CD4-positive, alpha-beta T cell treated with Interleukin-10 for 1 hour (primary cell): ENCODE measurements at regions not wholly inside any gene's neighbourhood (a gene's known extent, or its start where the extent isn't known, plus 50 kb on each side); places are given as distances from the start of the nearest gene placed in this dataset.

Experiments used
- DNase-seq: peaks from one replicate; pipeline ENCODE4 v3.0.0-alpha.2; 2020

DNA sequence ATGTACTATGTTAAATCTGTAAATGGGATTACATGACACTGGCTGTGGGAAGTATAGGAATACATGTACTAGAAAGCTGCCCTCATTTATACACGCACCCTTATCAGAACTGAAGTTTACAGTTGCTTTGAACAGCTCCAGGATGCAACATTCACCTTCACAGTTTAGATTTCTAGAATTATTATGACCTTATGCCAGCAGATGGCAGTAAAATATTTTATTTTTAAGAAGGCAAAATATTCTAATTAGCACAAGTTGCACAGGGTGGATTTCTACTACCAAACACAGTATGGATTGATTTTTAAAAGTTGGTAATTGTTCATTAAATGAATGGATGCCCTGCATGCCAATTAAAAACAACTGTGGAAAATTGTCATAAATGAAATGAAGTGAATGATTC lies 670.4 kb downstream of the KCNJ3 start:
- DNase-seq: no peak

DNA sequence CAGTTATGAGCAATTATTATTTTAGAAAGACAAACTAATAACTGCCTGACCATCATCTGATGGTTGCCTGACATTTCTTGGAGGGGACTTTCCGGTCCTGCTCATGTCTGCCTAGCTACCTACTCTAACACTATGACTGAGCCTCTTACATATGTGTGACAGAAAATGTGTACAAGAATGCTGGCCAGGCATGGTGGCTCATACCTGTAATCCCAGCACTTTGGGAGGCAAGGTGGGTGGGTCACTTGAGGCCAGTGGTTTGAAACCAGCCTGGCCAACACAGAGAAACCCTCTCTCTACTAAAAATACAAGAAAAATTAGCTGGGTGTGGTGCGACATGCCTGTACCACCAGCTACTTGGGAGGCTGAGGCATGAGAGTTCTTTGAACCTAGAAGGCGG lies 666.3 kb downstream of the KCNJ3 start:
- DNase-seq: no peak

DNA sequence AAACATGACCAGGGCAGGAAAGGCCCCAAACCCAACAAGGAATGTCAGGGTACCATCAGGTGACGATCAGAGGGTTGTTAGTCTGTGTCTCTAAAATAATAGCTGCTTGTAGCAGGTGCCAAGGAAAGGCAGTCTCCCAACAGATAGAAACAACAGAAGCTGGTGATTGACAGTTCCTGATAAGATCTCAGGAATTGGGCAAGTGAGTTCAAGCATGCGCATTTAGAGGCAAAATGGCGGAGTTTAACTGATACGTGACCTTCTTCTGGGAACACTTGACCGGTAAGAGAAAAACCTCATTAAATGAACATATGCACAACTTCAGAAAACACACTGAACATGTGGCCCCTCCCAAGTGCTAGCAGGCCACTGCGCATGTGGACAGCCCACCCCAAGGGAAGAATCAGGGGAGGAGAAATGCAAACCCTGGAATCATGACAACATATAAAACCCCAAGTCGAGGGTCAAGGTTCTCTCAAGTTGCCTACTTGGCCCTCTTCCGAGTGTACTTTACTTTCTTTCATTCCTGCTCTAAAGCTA lies 664.9 kb downstream of the KCNJ3 start:
- DNase-seq: no peak

DNA sequence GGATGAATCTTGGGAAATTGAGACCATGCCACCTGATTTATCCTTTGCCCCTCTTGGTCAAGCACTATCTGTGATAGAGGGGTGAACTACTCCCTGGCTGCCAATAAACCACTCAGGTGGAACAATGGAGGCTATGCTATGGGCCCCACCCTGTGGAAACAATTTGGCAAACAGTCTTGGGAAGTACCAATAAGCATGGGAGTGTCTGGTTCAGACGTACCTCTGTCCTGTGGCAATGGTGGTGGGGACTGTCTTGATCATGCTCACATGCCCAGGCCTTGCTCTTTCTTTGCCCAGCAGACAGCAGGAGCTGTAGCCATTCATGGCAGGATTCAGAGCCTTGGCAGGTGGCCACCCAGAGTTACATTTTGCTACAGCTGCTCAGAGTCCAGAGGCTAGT lies 658.7 kb downstream of the KCNJ3 start:
- no peak for DNase-seq

DNA sequence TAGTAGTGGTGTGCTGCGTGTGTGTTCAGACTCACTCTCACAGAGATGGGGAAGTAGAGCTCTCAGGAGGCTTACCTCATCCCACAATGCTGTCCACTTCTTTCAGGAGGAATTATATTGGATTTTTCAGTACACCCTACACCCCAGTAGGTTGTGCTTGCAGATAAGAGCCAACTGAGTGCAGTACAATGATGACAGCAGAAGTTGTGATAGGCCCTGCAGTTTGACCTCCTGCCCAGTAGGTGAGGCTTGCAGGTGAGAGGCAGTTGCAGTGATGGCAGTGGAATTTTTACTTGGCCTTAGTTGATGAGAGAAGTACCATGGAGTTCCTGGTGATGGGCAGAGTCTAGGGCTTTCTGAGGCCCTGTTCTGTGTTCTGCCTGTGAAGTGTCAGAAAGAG lies 657.8 kb downstream of the KCNJ3 start:
- no peak for DNase-seq

DNA sequence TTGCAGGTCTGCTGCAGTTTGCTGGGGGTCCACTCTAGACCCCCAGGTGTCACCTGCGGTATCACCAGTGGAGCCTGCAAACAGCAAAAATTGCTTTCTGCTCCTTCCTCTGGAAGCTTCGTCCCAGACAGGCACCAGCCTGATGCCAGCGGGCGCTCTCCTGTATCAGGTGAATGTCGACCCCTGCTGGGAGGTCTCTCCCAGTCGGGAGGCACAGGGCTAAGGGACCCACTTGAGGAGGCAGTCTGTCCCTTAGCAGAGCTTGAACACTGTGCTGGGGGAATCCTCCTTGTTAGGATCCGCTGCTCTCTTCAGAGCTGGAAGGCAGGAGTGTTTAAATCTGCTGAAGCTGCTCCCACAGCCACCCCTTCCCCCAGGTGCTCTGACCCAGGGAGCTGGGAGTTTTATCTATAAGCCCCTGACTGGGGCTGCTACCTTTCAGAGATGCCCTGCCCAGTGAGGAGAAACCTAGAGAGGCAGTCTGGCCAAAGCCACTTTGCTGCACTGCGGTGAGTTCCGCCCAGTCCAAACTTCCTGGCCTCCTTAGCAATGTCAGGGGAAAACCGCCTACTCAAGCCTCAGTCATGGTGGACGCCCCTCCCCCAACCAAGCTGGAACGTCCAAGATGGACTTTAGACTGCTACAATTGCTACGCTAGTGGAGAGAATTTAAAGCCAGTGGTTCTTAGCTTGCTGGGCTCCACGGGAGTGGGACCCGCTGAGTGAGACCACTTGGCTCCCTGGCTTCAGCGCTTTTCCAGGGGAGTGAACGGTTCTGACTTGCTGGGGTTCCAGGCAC lies 652.5 kb downstream of the KCNJ3 start:
- DNase-seq: no peak

DNA sequence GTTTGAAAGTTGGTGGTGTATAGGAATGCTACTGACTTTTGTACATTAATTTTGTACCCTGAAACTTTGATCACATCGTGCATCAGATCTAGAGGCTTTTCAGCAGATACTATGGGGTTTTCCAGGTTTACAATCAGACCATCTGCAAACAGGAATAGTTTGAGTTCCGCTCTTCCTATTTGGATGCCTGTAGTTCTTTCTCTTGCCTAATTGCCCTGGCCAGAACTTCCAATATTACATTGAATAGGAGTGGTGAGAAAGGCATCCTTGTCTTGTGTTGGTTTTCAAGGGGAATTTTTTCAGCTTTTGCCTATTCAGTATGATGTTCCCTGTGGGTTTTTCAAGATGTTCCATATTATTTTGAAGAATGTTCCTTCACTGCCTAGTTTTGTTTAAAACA lies 633.5 kb downstream of the KCNJ3 start:
- DNase-seq: no peak

DNA sequence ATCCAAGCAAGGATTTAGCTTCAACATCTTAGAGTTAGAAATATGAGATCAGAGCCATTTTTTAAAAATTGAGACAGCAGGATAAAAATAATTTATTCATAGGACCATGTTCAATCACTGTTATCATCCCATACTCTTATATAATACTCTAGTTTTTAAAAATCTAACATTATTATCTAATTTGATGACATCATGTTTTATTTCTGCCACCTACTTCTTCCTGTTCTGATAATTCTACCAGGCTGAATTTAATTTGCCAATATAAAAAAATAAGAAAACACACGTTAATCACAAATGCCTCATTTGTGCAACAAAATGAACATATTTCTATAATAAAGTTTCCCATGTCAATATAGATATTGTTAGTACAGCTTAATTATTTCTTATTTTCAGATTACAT lies 621.7 kb downstream of the KCNJ3 start:
- no peak for DNase-seq

DNA sequence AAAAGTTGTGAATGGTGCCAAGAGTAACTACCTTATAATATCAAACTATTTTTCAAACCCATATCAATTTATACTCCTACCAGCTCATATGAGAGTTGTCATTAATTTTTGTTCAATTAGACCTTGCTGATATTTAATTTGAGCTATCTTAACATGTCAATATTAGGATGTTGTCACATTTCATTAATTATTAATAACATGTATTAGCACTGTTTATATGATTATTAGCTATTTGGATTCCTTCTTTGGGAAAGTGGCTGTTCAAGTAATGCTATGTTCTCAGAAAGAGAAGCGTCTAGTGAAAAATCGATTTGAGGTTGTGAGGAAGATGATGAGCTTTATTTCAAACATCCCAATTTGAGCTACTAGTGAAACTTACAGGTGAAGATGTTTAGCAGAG lies 620.2 kb downstream of the KCNJ3 start:
- DNase-seq: no peak

DNA sequence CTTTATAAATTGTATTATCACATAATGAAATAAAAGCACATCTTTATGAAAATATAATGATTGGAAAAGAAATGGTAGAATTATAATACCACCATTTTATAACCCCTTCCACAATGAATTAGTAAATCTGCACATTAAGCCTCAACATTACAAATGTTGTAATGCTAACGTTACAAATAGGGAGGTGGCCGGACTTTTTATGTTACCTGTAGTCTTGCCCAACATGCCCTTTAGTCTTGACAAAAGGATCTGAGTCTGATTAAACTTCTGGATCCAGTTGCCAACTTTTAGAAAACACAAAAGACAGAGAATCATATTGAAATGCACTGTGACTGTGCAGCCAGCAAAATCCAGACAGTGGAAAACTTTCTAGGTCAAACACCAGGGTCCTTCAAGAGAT lies 617.3 kb downstream of the KCNJ3 start:
- DNase-seq: no peak

DNA sequence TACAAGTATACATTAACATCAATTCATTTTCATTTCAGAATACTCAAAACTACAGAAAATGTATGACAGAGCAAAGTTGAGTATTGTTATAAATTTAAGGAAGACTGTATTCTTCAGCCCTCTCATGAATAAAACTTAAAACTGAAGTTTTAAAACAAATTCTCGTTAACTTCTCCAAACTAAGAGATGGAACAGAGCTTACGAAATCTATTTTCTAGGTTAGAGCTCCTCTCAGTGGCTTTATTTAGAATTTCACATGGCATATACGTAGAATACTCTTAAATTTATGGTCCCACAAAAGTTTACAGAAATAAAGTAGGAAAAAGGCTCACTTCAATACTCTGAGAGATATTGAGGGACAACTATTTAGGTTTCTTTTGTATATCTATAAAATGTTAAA lies 612.1 kb downstream of the KCNJ3 start:
- no peak for DNase-seq

DNA sequence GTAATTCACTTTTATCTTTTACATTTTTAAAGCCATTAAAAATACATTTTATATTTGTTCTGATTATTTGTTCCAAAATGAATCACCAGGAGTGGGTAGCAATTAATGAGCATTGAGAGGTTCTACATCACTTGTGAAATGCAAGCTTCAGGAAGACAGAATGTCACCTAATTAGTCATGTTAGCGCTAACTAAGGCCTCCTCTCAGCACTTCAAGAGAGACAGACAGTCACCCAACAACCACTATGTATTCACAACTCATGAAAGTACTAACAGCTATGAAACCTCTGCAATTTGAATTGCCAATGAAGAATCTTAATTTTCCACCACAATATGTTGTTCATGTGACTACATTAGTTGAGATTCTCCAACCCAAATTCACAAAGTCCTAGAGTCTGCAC lies 611.0 kb downstream of the KCNJ3 start:
- DNase-seq: no peak

DNA sequence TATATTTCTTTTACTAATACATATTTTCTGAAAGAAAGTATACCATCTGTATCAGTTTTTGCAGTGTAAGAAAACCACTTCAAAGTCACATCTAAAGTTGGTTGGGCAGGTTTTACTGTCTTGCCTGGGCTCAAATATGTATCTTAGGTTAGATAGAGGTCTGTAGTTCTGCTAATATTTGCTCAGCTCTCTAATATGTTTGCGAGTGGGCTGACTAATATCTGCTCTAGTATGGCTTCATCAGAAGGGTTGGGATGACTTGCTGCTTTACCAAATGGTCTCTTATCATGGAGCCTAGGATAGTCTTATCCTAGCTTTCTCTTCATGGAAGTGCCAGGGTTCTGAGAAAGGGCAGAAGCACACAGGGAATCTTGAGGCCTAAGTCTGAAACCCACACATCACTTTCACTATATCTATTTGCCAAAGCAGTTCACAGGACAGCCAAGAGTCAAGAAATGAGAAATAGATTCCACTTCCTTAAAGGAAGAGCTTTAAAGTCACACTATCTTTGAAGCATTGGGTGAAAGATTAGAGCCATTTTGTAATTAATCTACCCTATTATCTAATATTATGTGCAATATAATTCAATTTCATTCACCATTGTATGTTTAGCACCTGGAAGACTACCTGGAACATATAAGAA lies 610.0 kb downstream of the KCNJ3 start:
- no peak for DNase-seq

DNA sequence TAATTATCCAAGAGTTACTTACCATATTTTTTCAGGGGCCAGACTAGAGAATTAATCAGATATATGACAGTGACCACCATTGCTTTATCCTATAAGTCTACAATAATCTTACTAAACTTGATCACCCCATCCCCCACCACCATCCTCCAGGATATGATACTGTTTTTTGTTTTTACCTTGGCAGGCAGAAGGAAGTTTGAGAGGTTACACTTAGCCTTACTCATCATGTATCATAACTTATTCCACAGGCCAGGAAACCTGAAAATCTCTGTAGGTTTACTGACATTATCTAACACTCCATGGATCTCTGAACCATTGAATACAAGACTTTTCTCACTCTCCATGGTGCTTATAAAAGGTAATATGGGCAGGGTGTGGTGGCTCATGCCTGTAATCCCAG lies 602.7 kb downstream of the KCNJ3 start:
- DNase-seq: no peak

DNA sequence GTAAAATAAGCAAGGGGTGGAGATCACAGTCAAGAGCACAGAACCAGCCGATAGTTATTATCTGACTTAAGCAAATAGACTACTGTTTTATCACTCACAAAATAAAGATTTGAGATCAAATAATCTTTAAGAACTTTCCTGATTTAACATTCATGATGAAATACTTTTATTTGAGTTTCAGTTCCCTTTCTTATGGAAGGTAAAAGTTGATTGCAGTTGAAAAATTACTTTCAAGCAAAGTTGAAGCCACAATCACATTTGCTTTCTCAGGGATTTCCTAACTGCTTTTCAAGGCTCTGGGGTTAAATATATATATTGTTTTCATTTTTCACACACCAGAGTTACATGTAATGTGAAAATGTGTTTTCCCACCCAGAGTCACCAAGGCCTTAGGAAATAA lies 599.5 kb downstream of the KCNJ3 start:
- no peak for DNase-seq

DNA sequence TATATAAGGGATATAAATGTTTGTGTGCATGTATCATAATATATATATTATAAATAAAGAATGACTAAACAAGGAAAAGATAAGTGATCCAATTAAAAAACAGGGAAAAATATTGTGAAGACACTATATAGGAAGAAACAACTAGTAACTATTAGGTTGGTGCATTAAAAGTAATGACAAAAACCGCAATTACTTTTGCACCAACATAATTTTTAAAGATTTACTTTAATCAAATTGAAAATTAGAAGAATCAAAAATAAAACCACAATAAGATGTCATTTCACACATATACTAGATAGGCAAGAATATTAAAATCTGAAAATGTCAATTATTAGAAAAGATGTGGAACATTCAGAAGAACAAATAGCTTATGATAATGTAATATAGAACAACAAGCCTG lies 595.9 kb downstream of the KCNJ3 start:
- DNase-seq: no peak

DNA sequence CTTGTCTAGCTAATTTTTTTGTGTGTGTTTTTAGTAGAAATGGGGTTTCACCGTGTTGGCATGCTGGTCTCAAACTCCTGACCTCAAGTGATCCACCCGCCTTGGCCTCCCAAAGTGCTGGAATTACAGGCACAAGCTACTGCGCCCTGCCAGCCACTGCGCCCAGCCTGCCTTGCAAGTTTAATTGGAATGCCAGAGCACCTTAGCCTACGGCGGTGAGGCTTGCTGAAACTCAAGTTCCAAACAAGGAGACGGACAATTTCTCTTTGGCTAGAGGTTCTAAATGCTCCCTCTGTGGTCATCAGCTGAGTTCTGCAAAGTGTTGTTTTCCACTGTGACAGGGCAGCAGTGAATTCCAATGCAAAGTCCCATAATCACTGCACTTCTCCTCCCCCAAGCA lies 583.4 kb downstream of the KCNJ3 start:
- no peak for DNase-seq

DNA sequence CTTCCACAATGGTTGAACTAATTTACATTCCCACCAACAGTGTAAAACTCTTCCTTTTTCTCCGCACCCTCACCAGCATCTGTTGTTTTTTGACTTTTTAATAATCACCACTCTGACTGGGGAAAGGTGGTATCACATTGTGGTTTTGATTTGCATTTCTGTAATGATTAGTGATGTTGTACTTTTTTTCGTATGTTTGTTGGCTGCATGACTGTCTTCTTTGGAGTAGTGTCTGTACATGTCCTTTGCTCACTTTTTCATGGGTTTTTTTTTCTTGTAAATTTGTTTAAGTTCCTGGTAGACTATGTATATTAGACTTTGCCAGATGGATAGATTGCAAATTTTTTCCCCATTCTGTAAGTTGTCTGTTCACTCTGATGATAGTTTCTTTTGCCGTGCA lies 574.8 kb downstream of the KCNJ3 start:
- no peak for DNase-seq

DNA sequence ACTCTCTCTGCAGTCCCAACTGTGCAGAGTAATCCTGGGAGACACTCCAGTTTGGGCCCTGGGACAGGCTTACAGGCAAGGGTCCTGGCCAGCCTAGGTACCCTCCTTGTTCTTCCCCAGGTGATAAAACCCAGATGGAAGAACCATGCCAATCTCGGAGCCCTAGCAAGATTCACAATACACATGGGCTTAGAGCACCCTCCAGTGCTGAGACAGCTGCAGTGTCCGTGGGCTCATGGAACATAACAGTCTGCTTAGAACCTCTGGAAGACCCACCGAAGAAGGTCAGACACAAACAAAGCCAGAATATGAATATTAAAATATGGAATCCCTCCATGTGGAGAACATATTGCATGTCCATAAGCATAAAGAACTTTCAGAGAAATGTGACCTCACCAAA lies 568.1 kb downstream of the KCNJ3 start:
- no peak for DNase-seq

DNA sequence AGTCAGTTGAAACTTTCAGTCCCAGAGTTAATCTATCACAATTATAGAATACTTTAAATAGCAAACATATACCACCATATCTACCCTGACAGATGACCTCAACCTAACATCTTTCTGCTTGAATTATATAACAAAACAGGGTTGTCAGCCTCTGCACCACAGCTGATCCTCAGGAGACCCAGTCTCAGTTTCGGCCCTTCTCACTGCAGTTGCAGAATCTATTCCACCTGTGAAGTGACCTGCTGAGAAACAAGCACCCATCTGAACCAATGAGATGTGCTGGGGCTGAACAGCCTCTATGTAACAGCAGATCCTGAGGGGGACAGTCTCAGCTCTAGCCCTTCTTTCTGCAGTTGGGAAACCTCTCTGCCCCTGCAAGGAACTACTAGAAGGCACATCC lies 567.6 kb downstream of the KCNJ3 start:
- no peak for DNase-seq

DNA sequence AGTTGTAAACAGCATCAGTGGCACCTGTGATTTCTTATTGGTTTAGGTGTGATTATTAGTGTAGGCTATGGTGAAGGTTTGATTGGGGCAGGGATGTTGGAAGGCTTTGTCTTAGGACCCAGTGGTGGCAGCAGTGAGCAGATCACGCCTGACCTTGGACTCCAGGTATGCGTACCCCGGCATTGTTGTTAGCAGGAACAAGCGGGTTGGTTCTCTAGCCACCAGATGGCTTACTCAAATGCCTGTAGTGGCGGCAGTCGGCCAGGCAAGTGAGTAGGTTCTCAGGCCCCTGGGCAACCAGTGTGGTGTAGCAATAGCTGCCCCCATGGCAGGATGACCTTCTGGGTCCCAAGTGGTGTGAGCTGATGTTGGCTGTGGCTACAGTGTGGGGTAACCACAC lies 558.3 kb downstream of the KCNJ3 start:
- DNase-seq: no peak

DNA sequence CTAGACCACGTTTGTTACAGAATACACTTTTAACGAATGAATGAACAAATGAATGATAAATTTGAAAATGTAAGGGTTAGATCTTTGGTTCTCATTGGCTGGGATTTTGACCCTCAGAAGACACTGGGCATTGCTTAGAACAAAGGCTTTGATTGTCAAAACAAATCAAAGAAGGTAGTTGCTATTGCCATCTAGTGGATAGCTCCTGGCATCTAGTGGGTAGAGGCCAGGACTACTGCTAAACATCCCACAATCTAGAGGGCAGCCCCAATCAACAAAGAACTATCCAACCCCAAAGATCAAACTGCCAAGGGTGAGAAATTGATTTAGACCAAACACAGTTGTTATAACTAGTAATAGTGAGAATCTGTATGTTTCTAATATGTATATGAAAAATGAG lies 552.3 kb downstream of the KCNJ3 start:
- DNase-seq: no peak

DNA sequence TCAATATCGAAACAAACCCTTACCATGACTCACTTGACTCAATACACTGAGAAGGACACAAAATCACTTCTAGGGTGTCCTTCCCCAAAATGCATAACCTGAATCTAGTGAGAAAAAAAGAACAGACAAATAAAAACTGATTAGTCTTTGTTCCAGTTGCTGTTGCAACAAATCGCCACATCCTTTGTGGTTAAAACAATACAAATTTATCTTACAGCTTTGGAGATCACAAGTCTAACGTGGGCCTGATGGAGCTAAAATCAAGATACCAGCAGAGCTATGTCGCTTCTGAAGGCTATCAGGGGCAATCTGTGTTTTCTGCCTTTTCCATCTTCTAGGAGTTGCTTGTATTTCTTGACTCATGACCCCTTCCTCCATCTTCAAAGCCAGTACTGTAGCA lies 541.7 kb downstream of the KCNJ3 start:
- no peak for DNase-seq

DNA sequence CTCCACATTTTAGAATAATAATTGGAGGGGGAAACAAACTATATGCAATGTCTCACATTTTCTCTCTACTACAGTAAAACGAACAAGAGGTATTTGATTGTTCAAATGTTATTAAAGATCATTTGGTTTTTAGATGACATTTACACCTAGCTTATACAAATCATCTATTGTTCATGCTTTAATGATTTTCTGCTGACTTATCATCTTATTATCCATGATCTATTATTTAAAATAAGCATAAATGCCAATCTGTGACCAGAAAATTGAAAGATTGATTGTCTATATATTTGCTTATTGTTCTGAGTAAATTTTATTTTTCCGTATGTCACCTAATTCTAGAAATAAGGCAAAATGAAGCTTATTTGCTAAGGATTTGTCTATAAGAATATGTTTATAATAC lies 537.2 kb downstream of the KCNJ3 start:
- DNase-seq: no peak
